HG03066 (cell line): ENCODE measurements at regions not wholly inside any gene's neighbourhood (a gene's known extent, or its start where the extent isn't known, plus 50 kb on each side); places are given as distances from the start of the nearest gene placed in this dataset.
"Not testable (repeated sequence)": the region's sequence is repeated elsewhere in the genome, so short reads cannot be mapped to it uniquely, and the experiment has no call there.

Source experiments
- ATAC-seq: cut with Tn5 transposase; IDR thresholded peaks from one replicate; pipeline ENCODE4 v1.9.1; 2021; ENCODE audit warnings: low read depth; ENCODE audit not compliant: unreplicated experiment

DNA sequence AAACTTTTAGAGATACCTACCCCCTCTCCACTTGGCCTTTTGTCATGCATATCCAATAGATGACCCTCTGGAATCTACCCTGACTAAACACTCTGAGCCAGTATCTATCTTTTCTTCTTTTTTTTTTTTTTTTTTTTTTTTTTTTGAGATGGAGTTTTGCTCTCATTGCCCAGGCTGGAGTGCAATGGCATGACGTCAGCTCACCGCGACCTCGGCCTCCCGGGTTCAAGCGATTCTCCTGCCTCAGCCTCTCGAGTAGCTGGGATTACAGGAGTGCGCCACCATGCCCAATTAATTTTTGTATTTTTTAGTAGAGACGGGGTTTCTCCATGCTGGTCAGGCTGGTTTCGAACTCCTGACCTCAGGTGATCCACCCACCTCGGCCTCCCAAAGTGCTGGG is 50.8 kb upstream of the GRIN2B start:
- not testable (repeated sequence) for ATAC-seq

DNA sequence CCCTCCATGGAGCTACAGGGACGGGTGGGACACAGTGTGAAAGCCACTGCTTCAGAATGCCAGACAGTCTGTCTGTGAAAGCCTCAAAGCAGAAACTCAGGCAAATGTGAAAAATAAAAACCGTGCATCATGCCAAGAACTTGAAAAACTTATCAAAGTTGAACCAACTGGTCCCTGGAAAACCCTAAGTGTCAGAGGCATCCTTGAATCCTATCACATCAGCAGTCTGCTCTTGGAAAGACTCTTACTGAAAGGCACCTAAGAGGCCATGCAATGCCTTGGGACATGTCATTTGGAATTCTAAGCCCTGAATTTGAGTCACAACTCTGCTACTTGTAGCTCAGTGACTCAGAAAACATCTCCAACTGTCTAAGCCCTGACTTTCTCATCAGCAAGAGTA is 62.4 kb upstream of the GRIN2B start:
- ATAC-seq = no peak

DNA sequence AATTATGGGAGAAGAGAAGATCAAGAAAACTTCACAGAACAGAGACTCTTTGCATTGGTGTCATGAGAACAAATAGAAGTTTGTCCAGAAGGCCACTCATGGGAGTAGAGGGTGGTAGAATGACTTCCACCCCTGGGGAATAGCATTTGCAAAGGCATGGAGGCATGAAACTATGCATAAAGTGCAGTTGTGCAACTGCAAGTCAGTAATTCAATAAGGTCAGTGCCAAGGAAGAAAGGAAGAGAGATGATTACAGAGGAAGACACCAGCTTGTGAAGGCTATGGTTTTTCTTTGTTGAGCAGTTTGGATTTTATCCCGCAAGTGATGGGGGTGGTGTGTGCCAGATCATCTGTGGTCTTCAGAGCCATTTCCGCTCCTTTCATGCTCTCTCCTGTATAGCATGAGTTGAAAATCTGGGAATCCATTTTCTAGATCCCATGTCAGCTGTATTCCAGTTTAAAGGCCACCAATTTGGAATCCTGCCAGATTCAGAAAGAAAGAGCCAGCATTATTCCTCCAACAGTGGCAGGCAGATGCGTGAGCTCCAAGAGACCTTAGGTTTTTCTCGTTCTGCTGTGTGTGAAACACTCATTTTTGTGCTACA is 67.6 kb upstream of the GRIN2B start:
- no peak for ATAC-seq

DNA sequence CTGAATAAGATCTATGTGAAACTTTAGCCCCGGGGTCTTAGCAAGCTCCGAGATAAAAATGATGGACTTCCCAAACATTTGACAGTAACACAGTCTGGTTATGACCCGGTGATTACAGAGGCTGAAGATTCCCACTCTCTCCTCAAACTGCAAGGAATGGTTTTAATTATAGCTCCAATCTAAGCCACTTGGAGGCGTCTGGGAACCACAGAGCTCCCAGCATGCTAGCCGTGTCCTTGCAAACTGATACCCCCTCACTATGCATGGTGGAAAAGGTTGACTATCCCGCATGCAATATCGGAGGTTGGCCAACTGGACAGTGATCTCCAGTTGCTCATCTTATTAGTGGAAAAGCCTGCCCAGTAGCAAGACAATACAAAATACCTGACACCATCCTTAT is 76.5 kb upstream of the GRIN2B start:
- no peak for ATAC-seq

DNA sequence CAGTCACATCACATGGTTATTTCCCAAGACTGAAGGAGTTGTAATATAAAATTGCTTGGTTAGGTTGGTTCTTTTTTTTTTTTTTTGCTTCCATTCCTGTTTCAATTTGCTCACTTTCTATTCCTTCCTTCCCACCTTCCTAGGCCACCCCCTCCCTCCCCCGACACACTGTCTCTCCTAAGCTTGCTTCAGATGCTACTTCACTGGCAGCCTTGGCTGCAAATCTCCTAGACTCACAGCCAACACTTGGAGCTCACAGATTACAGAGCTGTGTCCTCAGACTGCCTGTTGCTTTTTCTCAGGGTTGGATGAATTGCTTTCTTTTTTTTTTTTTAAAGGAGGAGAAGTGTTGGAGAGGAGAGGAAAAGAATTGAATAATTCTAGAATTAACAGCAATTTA is 77.3 kb upstream of the GRIN2B start:
- ATAC-seq = no peak

DNA sequence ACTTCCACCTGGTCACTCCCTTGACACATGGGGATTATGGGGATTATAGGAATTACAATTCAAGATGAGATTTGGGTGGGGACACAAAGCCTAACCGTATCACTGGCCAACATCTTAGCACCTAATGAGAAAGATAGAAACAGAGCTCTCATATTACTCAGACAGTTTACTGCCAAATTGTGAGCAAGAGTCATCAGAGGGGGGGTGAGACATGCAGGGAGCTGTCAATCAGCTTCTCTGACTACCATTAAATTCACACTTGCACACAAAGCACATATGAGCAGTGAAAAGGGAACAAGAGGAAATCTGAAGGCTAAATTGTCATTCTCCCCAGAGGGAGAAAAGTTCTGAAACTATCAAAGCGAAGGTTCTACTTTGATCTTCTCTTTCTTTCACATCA is 78.1 kb upstream of the GRIN2B start:
- ATAC-seq = no peak

DNA sequence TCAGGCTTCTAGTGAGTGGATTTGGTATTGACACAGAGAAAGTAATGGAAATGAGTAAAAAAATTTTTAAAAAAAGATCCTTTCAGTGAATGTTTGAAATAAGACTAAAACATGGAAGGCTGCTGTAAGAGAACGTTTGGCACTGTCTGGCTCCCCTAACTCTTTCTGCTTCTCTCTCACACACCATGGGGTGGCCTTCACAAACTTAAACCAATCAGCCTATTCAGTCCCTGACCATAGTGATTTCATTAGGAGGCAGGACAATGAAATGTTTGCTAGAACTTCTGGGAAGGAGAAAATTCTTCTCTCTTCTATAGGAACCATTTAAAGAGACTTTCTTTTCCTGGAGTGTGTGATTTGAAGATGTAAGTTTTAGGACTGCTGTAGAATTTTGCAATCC is 84.2 kb upstream of the GRIN2B start:
- ATAC-seq = no peak

DNA sequence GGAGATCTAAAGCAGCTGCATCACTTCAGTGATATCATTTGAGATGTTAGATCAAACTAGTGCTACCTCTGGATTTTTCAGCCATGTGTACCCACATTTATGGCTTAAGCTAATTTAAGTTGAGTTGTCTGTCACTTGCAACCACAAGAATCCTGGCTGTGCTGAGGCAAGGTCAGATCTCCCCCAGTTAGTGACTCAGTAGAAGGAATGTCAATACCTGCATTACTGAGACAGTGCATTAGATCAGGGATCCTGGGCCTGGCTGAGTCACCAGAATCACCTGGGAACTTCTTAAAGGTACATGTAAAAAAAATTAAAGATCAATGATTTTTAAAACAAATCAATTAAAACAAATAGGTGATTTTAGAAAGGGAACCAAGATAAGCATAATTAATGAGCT is 84.6 kb upstream of the GRIN2B start:
- ATAC-seq = no peak

DNA sequence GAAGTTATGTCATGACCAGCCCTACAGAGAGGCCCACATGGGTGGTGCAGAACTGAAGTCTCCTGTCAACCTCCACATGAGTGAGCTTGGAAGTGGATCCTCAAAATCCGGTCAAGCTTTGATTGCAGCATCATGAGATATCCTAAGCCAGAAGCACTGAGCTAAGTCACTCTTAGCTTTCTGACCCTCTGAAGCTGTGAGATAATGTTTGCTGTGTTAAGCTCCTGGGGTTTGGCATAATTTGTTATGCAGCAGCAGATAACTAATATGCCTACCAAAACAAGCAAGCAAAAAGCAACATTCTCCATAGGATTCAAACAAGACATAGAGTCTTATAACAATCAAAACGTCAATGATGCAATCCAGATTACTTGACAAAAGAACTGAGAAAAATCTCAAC is 87.6 kb upstream of the GRIN2B start:
- no peak for ATAC-seq

DNA sequence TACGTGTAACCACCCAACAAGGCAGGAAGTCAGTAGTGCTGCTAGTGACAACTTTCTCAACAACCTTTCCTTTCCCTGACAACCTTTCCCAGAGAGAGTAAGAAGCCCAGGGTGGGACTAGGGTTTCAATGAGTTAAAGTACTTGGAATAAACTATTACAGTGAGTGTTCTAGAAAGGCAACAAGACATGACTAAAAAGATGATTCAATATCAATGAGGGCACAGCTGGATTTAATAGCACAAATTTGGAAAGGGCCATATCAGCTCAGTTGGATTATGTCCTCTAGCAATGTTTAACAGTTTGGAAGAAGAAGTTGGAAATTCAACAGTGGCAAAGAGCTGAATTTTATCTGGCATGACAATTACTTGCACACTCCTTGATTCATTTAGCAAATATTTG is 90.4 kb upstream of the GRIN2B start:
- no peak for ATAC-seq

DNA sequence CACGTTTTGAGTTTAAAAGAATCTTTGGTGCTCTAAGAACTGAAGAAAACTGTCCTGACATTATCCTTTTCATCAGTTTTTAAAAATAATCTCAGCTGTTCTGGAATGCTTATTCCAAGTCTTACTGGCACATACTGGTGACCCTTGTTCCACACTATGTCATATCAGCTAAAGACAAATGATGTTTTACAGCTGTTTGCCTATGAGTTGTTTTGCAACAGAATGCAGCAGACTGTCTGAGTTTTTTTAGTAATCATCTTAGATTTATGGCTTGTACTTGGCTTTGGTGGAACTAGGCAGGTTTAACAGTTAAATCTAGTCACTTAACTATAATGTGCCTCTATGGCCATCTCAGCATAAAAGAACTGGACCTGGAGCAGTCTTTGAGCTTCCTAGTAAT is 91.6 kb upstream of the GRIN2B start:
- no peak for ATAC-seq

DNA sequence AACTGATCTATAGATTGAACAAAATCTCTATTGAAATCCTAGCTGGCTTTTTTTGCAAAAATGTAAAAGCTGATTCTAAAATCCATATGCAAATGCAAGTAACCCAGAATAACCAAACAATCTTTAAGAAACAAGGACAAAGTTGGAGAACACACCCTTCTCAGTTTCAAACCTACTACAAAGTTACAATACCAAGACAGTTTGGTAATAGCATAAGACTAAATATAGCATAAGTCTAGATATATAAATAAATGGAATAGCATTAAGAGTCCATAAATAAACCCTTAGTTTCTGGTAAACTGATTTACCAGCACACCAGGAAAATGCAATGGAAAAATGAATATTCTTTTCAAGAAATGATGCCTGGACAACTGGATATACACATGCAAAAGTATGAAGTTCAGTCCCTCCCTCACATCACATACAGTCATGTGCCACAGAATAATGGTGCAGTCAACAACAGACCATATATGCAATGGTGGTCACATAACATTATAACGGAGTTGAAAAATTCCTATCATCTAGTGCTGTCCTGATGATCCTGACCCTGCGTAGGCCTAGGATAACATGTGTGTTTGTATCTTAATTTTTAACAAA is 94.5 kb upstream of the GRIN2B start:
- no peak for ATAC-seq

DNA sequence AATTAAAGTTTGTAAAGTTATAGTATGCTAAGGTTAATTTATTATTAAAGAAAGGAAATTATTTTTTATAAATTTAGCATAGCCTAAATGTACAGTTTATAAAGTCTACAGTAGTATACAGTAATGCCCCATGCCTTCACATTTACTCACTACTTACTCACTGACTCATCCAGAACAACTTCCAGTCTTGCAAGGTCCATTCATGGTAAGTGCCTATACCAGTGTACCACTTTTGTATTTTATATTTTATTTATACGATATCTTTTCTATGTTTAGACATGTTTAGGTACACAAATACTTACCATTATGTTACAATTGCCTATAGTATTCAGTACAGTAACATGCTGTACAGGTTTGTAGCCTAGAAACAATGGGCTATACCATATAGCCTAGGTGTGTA is 95.1 kb upstream of the GRIN2B start:
- ATAC-seq = no peak

DNA sequence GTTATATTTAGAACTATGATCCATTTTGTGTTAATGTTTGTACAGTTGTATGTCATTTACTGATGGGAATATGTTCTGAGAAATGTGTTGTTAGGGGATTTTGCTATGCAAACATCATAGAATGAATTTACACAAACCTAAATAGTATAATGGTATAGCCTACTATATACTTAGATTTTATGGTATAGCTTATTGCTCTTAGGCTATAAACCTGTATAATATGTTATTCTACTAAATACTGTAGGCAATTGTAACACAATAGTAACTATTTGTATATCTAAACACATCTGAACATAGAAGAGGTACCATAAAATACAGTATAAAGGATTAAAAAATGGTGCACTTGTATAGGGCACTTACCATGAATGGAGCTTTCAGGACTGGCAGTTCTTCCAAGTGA is 105.4 kb upstream of the GRIN2B start:
- ATAC-seq = no peak

DNA sequence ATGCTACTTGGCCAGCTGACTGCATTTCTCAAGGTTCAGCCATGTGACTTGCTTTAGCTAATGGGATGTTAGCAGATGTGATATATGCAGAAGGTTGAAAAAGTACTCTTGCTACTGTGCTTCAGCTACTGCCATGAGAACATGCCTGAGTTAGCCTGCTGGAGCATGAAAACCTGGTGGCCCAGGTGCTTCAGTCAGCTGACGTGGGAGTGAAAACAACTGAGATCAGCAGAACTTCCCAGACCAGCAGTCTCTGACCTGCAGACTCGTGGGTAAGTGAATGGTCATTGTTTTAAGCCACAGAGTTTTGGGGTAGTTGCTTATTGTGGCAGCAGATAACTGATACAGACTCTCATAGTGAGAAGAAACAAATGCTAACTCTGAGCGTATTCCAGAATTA is 118.6 kb upstream of the GRIN2B start:
- ATAC-seq = no peak

DNA sequence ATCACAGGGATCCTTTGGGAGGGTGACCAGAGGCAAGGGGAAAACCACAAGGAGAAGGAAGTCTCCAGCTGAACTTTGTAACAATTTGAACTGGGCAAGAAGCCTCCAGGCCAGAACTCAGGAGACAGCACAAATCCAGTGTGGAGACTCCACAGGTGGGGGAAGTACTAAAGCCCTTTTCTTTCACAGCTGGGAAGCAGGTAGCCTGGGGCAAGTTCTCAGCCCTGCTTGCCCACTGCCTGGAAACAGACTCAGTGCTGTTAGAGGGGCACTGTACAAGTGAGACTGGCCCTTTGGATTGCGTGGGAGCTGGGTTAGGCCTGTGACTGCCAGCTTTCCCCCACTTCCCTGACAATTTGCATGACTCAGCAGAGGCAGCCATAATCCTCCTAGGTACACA is 120.2 kb upstream of the GRIN2B start:
- ATAC-seq = not testable (repeated sequence)

DNA sequence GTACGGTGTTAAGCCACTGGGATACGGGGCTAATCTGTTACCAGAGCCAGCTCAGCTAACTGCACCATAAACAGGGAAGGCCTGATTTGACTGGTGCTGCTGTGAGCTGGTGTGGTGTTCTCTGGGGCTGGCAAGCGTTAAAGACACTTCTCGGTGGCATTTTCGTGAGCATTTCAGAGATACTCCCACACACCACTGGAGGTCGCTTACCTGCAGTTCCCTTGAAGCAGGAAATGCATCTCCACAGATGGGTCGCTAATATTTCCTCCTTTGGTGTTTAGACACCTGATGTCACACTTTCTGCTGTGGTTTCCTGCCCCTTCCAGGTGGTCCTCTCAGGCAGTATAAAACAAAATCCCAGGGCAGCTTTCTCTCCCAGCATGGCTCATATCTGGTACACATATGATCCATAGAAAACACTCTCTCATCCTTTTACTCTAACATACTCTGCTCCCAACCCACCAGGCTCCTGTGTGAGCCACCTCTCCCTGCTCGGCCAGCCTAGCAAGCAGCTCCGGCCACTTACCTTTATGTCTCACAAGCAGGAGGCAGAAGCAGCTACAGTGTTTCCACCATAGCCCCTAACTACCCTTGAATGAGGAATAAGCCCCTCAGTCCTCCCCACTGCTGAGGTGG is 129.9 kb upstream of the GRIN2B start:
- peak; percentile 98 for ATAC-seq

DNA sequence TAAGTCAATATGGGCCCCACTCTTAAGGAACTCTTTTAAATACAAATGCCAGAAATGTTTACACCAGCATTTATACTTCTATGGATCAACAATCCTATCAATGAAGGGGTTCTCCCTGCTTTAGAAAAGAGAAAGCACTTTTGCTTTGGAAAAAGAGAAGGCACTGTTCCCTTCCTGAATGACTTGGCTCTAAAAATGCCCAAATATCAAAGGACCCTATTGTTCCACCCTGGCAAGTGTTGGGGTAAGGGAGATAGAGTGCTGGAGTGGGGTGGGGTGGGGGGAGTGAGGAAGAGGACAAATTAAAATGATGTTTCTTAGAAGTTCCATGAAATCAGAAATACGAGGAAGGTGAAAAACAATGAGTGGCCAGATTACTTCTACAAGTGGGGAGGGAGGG is 131.6 kb upstream of the GRIN2B start:
- no peak for ATAC-seq

DNA sequence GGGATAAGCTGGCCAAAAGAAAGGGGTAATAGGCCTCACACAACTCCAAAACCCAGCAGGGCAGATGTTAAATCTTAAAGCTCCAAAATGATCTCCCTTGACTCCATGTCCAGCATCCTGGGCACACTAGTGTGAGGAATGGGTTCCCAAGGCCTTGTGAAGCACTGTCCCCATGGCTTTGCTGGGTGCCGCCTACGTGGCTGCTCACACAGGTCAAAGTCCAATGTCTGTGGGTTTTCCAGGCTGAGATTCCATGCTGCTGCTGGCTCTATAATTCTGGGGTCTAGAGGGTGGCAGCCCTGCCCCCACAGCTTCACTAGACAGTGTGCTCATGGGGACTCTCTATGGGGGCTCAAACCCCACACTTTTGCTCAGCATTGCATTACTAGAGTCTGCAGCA is 145.3 kb upstream of the GRIN2B start:
- no peak for ATAC-seq

DNA sequence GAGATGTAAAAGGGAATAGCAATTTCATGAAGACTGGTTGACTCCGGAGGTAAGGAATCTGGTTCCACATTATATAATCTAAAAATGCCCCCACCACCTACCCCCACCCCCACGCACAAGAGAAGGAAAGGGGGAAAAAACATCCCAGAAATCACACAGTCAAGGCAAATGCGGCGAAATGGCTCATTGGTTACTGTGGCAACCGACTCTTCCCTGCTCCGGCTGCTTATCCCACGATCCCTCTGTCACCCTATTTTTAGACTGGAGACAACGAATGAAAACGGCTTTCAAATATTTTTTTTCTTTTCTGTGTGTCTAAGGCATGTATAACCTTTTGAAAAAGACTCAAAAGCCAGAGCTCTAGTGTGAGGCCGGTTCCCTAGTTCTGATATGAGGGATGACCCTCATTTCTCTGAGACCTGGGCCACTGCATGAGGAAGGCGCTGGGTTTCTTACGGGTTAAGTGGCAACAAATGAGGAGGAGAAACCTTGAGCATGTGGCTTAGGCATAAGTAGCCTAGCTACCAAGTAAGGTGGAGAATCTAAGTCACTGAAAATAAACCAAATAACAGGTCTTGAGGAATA is 148.3 kb upstream of the GRIN2B start:
- no peak for ATAC-seq

DNA sequence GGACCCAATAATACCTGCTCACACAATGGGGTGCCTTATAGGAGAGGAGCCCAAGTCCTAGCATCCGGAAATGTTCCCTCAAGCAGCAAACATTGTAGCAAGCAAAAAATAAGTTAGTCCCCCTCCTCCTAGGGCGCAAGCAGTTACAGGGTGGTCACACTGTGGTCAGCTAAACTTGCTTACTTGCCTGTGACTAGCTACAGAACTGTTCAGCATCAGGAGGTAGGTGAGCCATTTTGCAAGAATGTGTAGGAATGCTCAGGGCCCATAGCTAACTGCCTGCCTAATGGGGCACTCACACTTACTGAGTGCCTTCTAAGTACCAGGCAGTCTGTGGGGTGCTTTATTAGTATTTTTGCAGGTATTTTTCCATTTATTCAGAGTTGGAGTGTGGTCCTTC is 154.6 kb upstream of the GRIN2B start:
- ATAC-seq = no peak

DNA sequence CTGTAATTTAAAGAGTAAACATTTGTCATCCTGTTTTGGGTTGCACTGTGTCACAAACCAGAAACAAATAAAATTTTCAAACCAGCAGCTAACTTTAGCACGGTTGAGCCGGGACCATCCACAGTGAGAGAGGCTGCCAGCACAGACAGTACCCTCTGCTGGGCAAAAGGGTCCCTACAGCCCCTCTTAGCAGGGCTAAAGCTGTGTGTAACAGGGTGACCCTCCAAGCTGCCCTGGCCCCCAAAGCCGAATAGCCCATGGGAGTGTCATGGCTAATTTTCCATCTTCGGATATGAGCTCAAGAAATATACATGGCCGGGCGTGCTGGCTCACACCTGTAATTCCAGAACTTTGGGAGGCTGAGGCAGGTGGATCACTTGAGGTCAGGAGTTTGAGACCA is 157.1 kb upstream of the GRIN2B start:
- ATAC-seq = no peak
